Thyroid gland (tissue), 4 donors: ENCODE measurements at regions not wholly inside any gene's neighbourhood (a gene's known extent, or its start where the extent isn't known, plus 50 kb on each side); places are given as distances from the start of the nearest gene placed in this dataset.
"Not testable (repeated sequence)": the region's sequence is repeated elsewhere in the genome, so short reads cannot be mapped to it uniquely, and the experiment has no call there.

Source experiments
- DNase-seq, 2 donors: peaks; one replicate each; pipeline ENCODE4 v3.0.0-alpha.2; 2019
- H3K27ac ChIP-seq, 3 donors: fragments of 200-600 bp; sonication (generic); 1 replicate in 2 of 3; 2 replicates in 1 of 3; pipeline ENCODE4 v1.5.1; 2016 to 2019; ENCODE audit warnings: mild to moderate bottlenecking in 1 of 3, moderate library complexity in 1 of 3
- H3K27me3 ChIP-seq: fragments of 200-600 bp; sonication (generic); one replicate; pipeline ENCODE4 v1.5.1; 2019
- H3K36me3 ChIP-seq, 2 donors: fragments of 200-600 bp; sonication (generic); one replicate each; pipeline ENCODE4 v1.5.1; 2016 to 2019
- H3K4me1 ChIP-seq, 2 donors: fragments of 200-600 bp; sonication (generic); one replicate each; pipeline ENCODE4 v1.5.1; 2017 to 2019
- H3K4me3 ChIP-seq, 3 donors: fragments of 200-600 bp; sonication (generic); replicated peaks in 1 of 3; 1 replicate in 2 of 3; 2 replicates in 1 of 3; pipeline ENCODE4 v1.5.1; 2016; ENCODE audit warnings: mild to moderate bottlenecking in 1 of 3
- H3K9me3 ChIP-seq: fragments of 200-600 bp; sonication (generic); one replicate; pipeline ENCODE4 v1.5.1; 2017
- POLR2A ChIP-seq, 2 donors: fragments of 450-650 bp; IDR thresholded peaks; one replicate each; pipeline ENCODE4 v1.6.1; 2017; ENCODE audit warnings: antibody characterized with exemption in 2 of 2, mild to moderate bottlenecking in 2 of 2, moderate library complexity in 1 of 2
- WGBS, 2 donors: methylation state at CpG; one replicate each; pipeline ENCODE4 v1.1.5; 2017; 5-methylcytosine and 5-hydroxymethylcytosine counted together
- intact Hi-C: fragments of 100-400 bp; cut with DNase I; formaldehyde crosslinking; loops from one replicate; pipeline ENCODE4 v1.15.1; 2023
- TF ChIP-seq, protein P1 (sequence below), 6 experiments: fragments of 200-600 bp in 3 of 6; fragments of 450-650 bp in 3 of 6; sonication (generic) in 3 of 6; IDR thresholded peaks; one replicate each; pipeline ENCODE4 v1.5.1; 2016 to 2019; ENCODE audit warnings: antibody characterized with exemption in 6 of 6, mild to moderate bottlenecking in 2 of 6, inconsistent platforms in 1 of 6, moderate library complexity in 1 of 6

DNA sequence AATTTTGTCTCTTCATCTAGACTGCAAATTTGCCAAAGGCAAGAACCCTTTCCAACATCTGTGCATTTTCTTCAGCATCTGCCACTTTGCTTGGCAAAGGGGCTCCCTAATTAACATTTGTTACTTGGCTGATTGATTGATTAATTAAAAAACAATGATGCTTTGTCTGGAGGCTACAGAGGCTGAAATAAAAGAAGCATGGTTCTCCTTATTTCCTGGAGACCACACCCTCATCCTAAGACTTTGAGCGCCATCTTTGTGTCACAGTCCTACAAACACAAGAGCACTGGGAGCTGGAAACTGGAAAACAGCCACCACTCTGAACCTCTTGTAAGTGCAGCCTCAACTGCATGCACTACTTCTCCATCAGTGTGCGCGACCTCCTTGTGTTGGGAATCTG lies 189.2 kb downstream of the C7orf25 start:
- 64 to 65% methylated on average over 3 of the region's 3 CpGs for WGBS, 2 donors
- H3K27me3 ChIP-seq, result no peaks in the 10 kb centered on the region
- no peak overlapping the region for H3K27ac ChIP-seq
- no peak overlapping the region for H3K4me3 ChIP-seq
- TF ChIP-seq POLR2A (IDR thresholded peaks at IDR 0.05), result no peak
- TF ChIP-seq, protein P1, sequence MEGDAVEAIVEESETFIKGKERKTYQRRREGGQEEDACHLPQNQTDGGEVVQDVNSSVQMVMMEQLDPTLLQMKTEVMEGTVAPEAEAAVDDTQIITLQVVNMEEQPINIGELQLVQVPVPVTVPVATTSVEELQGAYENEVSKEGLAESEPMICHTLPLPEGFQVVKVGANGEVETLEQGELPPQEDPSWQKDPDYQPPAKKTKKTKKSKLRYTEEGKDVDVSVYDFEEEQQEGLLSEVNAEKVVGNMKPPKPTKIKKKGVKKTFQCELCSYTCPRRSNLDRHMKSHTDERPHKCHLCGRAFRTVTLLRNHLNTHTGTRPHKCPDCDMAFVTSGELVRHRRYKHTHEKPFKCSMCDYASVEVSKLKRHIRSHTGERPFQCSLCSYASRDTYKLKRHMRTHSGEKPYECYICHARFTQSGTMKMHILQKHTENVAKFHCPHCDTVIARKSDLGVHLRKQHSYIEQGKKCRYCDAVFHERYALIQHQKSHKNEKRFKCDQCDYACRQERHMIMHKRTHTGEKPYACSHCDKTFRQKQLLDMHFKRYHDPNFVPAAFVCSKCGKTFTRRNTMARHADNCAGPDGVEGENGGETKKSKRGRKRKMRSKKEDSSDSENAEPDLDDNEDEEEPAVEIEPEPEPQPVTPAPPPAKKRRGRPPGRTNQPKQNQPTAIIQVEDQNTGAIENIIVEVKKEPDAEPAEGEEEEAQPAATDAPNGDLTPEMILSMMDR (IDR thresholded peaks at IDR 0.05), result no peak
- DNase-seq, result peak; percentile 18
- intact Hi-C loops, result no loop called here
- no peaks in the 10 kb centered on the region for H3K36me3 ChIP-seq
- no peaks in the 10 kb centered on the region for H3K9me3 ChIP-seq
- no peaks in the 10 kb centered on the region for H3K4me1 ChIP-seq

DNA sequence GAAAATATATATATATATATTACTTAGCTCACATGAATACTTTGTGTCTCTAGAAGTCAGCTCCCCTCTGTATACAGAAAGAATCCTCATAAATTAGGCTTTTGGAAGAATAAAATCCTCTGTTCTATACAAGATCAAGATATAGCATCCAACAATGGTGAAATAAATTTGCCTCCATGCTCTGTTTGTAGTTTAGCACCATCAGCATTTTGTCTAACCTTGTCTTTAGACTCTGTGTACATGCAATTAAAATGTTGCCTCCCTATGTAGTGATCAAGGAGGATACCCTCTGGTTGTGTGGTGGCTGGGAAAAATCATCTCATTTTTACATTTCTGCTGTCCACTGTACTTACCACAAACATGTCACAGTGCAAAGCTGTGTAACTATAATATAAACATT lies 189.7 kb downstream of the C7orf25 start:
- no peaks in the 10 kb centered on the region for H3K27me3 ChIP-seq
- no peaks in the 10 kb centered on the region for H3K4me1 ChIP-seq
- no peak overlapping the region for H3K4me3 ChIP-seq
- TF ChIP-seq, protein P1 (IDR thresholded peaks at IDR 0.05), result no peak
- no peak for TF ChIP-seq POLR2A (IDR thresholded peaks at IDR 0.05)
- no peaks in the 10 kb centered on the region for H3K36me3 ChIP-seq
- no peak for DNase-seq
- no peak overlapping the region for H3K27ac ChIP-seq
- H3K9me3 ChIP-seq, result no peaks in the 10 kb centered on the region
- intact Hi-C loops, result no loop called here

DNA sequence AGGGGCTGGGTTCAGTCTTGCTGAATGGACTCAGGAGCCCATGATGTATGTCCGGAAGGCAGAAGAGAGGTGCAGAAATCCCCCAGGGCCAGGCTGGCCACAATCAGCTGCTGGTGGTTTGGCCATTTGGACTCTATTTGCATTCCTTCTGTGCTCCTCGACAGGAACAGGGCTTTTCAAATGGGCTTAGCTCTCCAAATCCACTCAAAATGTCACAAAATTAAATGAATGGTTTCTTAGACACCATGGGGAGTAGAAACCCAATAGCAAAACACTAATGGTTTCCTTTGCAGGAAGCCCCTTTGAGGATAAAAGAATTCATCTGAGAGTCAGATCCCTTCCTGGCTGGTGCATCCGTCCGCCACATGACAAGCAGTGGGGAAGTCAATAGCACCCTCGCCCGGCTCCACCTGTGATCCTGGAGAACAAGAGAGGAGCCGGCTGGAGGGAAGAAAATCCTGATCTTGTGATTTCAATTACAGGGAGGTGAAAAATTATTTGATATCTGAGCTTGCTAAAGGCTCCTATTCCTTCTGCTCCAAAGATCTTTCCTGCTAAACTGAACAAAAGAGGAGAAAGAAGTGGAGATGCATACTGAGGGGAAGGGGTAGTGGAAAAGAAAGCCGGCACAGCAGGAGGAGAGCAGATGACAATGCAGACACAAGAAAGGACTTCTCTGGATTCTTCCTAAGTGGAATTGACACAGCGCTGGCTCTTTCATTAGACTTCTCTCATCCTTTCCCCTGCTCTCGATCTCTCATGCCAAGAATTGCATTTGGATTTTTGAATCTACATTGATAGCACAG lies 190.7 kb downstream of the C7orf25 start:
- no peak overlapping the region for H3K4me3 ChIP-seq
- intact Hi-C loops, result no loop called here
- WGBS, 2 donors, result 68 to 83% methylated on average over 10 of the region's 10 CpGs
- H3K4me1 ChIP-seq, result no peaks in the 10 kb centered on the region
- no peak overlapping the region for H3K27ac ChIP-seq
- TF ChIP-seq, protein P1 (IDR thresholded peaks at IDR 0.05), result no peak
- TF ChIP-seq POLR2A (IDR thresholded peaks at IDR 0.05), result no peak
- H3K36me3 ChIP-seq, result no peaks in the 10 kb centered on the region
- no peaks in the 10 kb centered on the region for H3K9me3 ChIP-seq
- no peaks in the 10 kb centered on the region for H3K27me3 ChIP-seq
- no peak for DNase-seq

DNA sequence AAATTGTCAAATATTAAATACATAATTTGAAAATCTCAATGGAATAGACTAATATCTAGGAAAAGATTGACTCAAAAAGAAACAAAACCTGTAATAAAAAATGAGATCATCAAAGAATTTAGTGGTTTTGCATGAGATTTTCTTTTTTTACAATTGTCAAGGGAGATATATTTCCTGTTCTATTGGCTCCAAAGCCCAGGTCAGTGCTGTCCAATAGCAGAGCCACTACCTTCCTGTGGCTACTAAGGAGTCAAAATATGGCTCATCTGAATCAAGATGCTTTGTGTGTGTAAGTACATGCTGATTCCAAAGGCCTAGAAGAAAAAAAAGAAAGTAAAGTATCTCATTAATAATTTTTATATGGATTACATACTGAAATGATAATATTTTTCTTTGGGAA lies 191.9 kb downstream of the C7orf25 start:
- intact Hi-C loops, result no loop called here
- Histone ChIP-seq H3K4me1 (no peaks in the 10 kb centered on the region), H3K27ac (no peak overlapping the region), H3K4me3 (no peak overlapping the region), H3K9me3 (no peaks in the 10 kb centered on the region), H3K36me3 (no peaks in the 10 kb centered on the region), H3K27me3 (no peaks in the 10 kb centered on the region)
- TF ChIP-seq POLR2A (IDR thresholded peaks at IDR 0.05), result no peak
- TF ChIP-seq, protein P1 (IDR thresholded peaks at IDR 0.05), result no peak
- DNase-seq, result no peak

DNA sequence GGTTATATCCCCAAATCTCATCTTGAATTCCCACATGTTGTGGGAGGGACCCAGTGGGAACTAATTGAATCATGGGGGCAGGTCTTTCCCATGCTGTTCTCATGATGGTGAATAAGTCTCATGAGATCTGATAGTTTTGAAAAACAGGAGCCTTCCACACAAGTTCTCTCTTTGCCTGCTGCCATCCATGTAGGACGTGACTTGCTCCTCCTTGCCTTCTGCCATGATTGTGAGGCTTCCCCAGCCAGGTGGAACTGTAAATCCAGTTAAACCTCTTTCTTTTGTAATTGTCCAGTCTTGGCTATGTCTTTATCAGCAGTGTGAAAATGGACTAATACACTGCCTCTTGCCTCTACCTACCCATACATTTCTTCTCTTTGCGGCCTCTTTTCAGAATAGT lies 193.4 kb downstream of the C7orf25 start:
- intact Hi-C loops, H3K4me1 ChIP-seq, H3K27ac ChIP-seq, H3K36me3 ChIP-seq, H3K27me3 ChIP-seq, DNase-seq, H3K9me3 ChIP-seq, H3K4me3 ChIP-seq: not testable (repeated sequence)
- 98% methylated on average over 2 of the region's 2 CpGs for WGBS, 2 donors
